HG02840 (cell line): ENCODE measurements at regions not wholly inside any gene's neighbourhood (a gene's known extent, or its start where the extent isn't known, plus 50 kb on each side); places are given as distances from the start of the nearest gene placed in this dataset.

Source experiments
- ATAC-seq: cut with Tn5 transposase; IDR thresholded peaks from one replicate; pipeline ENCODE4 v1.9.1; 2021; ENCODE audit warnings: mild to moderate bottlenecking, moderate library complexity, moderate number of reproducible peaks; ENCODE audit not compliant: unreplicated experiment, low FRiP score

DNA sequence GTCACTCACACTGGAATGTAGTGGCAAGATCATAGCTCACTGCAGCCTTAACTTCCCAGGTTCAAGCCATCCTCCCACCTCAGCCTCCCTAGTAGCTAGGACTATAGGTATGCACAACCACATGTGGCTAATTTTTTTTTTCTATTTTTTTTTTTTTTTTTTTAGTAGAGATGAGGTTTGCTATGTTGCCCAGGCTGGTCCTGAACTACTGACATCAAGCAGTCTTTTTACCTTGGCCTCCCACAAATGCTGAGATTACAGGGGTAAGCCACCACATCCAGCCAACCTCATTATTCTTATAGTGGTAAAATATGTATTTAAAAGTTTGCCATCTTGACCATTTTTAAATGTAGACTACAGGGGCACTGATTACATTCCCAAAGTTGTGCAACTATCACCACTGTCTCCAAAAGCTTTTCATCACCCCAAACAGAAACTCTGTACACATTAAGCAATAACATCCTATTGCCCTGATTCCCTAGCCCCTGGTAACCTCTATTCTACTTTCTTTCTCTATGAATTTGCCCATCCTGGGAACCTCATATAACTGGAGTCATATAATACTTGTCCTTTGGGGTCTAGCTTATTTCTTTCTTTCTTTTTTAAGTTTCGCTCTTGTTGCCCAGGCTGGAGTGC is 268.0 kb upstream of the JARID2 start:
- ATAC-seq, result no peak

DNA sequence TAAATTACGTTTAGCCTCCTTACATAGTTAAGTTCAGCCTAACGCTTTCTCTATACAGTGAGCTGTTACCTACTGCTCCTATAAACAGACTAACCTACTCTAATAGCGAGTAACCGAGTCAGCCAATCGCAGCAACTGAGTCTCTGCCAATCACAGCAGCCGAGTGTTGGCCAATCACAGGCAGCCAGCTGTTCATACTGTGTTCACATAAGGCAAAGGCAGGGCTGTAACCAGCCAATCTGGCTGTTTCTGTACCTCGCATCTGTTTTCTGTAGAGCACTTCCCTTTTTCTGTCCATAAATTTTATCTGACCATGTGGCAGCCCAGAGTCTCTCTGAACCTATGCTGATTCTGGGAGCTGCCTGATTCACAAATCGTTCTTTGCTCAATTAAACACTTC is 263.9 kb upstream of the JARID2 start:
- no peak for ATAC-seq

DNA sequence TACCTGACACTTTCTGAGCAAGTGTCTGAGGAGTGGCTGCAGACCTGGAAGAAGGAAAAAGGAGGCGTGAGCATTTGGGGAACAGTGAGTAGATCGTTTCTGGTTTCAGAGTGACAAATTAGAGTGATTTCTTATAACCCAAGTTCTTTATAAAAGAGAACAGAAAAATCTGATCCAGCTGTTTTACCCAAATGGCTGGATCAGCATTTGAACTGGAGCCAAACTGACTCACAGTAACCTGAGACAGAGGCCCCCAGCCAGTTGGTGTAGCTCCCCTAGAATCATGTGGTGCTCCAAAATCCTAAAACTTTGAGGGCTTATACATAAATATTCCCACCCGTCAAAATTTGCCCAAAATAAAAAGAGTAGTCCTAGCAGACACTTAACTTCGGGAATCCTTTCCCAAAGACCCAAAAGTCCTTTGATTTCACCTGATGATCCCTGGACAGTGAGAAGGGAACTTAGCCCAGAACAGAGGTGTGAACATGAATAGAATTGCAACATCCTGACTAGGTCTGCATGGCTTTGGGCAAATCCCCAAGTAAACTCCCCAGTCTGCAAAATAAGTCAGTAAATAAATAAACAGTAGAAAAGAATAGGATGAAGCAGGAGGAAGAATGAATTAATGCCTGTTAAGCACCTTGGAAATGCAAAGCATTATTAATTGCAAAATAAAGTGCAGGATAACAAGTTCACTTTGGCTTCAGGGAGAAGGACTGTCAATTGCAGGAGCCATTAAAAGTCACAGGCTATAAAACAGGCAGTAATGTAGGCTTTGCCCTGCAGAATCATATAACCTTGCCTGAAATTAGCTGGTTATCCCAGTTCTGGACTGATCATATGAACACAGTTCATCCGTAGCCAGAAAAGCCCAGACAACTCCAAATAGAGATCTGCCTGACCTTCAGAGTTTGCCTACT is 262.0 kb upstream of the JARID2 start:
- no peak for ATAC-seq

DNA sequence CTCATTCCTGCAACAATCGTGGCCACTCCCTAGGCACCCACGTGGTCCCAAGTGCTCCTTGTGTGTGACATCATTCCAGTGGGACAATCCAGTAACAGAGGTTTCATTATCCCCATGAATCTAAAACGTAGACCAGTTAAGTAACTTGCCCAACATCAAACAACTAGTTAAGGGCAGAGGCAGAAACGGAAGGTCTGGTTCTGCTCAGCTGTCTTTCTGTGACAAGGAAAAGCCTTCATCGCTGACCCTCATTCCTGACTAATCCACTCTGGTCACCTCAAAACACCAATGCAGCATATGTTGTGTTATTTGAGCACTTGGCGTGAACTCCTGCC is 261.4 kb upstream of the JARID2 start:
- ATAC-seq, result no peak

DNA sequence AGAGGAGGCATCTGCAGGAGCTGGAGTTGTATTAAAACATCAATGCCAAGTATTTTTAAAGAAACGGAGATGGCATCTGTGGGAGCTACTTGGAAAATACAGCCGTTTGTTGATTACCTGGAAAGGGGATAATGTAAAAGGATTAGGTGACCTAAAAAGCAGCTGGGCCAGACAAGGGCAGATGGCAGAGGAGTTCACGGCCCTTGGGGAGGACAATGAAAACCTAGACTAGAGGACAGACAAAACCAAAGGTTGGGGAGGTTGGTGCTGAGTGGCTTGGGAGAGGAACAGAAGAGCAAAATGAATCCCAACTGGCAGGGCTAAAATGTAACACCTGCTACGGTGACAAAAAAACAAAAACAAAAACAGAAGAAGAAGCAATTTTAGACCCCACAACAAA is 260.5 kb upstream of the JARID2 start:
- no peak for ATAC-seq

DNA sequence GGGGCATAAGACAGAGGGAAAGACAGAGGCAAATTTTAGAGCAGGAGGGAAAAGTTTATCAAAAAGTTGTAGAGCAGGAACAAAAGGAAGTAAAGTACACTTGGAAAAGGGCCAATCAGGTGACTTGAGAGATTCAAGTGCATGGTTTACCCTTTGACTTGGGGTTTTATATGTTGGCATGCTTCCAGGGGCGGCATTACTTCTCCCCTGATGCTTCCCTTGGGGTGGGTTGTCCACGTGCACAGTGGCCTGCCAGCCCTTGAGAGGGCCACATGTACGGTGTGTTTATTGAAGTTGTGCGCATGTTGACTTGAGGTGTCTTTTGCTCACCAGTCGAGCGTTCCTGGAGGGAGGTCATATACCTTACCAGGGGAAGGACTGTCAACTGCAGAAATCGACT is 259.5 kb upstream of the JARID2 start:
- no peak for ATAC-seq

DNA sequence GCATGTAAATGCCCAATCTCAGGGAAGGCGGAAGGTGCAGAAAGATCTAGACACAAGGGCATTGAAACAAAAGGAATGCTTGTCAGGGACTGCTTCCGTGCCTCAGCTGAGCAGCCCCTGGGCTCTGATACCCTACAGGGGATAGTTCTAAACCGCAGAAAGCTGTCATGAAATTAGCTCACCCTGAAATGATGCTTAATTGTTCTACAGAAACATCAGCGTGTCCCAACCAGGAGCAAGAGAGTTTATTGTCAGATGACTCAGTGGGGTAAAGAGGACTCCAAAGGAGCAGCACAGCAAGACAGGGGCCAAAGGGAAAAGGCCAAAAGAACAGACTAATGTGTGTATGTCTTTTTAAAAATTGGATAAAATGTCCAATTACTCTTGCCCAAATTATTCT is 258.4 kb upstream of the JARID2 start:
- ATAC-seq, result no peak

DNA sequence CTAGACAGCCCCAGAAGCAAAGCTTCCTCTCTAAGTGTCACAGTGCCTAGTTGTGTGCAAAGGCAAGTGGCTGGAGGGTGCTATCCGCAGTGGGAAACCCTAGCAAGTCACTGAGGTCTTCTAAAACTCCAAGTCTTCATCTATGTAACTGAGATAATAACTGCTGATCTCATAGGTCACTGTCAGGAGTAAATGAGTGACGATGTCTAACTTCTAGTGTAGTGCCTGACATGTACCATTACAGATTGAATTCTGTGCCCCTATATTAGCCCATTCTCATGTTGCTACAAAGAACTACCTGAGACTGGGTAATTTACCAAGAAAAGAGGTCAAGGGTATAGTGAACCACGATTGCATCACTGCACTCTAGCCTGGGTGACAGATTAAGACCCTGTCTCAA is 253.5 kb upstream of the JARID2 start:
- ATAC-seq, result no peak

DNA sequence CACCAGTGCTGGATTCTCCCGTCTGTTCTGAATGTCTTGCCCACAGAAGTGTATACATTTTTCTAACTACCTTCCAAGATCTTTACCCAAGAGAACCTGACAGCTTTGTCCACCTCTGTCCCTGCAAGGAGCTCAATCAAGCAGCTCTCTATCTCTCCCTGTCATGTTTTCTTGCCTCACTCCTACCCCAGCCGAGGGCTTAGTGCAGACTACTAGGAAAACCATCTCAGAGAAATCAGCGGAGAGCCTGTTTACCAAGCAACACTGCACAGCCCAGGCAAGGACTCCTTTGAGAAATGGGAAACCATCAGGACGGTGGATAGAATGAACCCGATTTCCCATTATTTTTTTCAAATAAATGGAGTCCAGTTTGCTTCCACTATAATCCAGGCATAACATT is 250.7 kb upstream of the JARID2 start:
- no peak for ATAC-seq

DNA sequence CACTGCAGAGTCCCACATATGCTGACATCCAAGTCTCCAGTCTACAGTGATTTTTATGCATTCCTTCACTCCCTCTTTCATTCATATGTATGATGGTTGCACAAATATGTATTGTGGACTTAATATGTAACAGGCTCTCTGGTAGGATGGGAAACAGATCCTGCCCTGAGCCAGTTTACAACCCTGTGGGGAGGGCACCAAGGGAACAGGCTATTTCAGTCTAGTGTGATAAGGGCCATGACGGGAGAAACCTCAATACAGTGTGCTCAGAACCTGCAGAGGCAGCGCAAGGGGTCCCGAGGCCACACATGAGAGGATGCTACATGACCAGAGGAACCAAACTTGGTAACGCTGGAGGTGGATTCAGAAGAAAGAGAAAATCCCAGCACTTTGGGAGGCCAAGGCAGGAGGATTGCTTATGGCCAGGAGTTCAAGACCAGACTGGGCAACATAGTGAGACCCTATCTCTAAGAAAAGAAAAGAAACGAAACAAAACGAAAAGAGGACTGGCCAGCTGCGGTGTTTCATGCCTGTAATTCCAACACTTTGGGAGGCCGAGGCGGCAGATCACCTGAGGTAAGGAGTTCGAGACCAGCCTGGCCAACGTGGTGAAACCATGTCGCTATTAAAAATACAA is 249.8 kb upstream of the JARID2 start:
- no peak for ATAC-seq

DNA sequence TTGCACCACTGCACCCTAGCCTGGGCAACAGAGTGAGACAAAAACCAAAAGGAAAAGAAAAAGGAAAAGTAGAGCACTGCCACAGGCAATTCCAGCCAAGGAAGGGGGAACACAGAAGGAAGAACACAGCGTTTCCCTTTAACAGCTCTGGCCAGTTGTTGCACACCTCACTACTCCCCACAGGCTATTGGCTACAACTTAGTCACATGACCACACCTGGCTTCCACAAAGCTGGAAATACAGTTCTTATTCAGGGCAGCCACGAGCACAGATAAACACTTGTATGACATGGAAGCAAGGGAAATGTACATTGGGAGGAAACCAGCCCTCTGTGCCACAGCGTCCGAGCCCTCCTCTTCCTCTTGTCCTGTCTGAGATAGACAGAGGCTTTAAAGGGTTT is 249.0 kb upstream of the JARID2 start:
- ATAC-seq, result no peak

DNA sequence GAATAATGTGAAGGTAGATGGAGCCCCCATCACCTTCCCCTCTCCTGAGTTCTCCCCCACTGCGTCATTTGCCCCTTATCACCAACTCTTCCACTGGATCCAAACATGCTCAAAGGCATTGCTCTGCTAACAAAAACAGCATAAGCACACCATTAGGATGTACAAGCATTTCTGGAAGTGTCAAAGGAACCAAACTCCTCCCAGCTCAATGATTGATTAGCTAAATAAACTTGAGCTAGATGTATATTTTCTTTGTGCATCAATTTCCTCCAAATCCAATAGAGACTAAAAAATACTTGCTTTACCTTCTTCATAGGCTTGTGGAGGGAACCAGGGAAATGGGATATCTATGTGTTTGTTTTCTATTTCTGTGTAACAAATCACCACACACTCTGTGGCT is 248.4 kb upstream of the JARID2 start:
- ATAC-seq, result no peak

DNA sequence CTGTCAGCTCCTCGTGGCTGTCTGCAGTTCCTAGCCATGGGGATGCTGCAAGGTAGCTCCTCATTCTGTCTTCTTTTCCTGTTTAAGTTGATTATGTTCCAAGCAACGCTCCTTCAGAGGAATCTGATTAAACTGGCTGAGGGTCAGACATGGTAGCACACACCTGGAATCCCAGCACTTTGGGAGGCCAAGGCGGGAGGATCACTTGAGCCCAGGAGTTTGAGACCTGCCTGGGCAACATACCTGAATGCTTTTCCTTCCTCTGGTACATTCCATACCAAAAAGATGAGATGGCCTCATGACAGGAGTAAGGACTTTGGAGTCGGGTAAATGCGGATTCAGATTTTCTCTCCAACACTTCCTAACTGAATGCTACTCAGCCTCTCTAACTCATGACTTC is 246.8 kb upstream of the JARID2 start:
- no peak for ATAC-seq

DNA sequence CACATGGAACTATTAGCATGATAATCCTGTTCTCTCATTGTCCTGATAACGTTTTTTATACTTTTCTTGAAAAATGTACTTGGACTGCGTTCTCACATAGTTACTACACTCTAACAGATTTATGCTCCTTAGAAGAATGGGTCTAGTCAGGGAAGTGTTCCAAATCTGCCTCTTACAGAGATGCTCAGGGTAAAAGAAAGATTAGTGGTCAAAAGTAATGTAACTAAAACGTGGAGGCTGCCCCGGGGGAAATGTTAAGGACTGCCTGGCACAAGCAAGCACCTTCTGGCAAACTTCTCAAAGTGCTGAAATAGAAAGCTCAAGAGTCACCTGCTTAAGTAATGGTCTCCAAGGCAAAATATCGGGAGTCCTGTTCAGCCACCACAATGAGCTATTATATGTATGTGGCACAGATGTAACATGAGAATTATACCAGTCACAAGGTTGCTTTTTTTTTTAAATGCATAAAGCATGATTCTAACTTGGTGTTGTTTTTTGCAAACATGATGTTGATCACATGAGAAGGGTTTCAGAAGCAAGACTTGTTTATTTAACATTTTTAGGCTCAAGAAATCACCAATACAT is 244.5 kb upstream of the JARID2 start:
- ATAC-seq, result no peak

DNA sequence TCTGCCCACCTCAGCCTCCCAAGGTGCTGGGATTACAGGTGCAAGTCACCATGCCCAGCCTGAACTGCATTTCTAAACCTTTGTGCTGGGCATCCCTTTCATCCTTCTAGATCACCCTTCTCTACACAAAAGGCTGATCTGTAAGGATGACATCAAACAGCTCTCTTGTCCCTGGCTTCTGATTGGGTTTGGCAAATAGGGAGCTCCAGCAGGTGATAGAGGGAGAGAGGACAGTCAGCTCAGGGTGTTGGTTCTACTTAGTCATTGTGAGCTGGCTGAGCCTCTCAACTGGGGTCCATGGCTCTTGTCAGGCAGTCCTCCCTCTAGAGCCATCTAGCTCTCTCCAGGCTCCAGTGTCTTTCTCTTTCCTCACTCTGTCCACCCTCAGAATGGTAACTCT is 237.6 kb upstream of the JARID2 start:
- ATAC-seq, result no peak

DNA sequence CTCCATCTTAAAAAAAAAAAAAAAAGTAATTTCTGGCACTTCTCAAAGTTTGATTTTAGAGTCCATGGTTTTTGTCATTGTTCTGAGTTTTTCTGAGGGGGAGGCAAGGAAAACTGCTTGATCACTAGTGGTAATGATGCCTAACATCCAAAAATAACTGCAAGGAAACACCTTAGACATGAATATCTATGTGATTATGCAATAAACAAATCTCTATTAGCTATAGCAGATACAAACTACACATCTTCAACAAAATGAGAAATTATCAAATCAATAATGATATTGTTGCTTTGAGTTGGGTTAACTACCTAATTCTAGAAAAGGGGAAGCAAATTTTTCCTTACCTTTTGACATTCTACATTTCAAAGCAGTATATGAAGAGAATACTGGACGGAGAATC is 230.9 kb upstream of the JARID2 start:
- no peak for ATAC-seq

DNA sequence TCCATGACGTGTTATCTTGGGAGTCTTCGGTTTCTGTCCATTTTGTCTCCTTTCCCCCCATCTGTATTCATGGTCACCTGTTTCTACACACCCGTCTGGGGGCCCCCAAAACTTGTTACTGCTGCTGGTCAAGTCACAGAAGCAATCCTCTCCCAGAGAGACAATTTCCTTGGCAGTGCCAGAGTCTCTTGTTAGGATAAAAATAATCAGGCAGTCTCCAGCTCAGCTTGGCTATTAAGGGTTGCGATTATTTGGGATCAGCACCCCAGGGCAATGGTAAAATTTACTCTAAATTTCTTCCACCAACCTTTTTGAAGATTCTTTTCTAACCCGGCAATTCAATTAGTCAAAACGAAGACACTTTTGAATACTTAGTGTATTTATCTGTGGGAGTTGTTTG is 229.1 kb upstream of the JARID2 start:
- ATAC-seq, result no peak

DNA sequence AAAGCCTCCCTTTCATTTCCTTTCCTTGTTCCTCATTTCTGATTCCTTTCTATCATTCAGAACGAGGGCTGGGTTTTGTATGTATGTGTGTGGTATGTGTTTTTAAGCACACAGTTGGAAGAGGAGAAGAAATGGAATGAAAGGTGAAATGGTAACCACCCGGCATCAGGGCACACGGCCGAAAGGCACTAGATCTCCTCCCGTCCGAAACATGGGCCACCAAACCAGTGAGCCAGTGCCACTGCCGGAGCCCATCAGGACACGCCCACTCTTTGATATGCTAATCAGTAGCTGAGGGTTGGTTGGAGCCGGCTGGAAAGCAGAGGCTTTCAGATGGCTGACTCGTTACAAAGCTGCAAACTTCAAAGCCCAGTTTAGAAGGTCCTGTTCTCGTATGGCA is 228.6 kb upstream of the JARID2 start:
- ATAC-seq, result no peak

DNA sequence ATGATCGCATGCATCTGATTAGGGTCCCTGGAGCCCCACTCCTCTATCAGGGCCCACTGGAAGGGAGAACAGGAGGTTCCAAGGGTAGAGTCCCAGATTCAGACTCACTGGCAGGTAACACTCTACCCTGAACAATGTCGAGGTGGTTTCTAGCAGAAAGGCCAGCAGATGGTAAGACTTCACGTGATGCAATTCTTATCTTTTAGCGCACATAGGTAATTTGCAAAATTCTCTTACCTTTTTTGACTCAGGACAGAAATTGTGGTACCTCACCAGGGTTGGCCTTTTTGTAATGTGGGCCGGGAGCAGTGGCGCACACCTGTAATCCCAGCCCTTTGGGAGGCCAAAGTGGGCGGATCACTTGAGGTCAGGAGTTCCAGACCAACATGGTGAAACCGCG is 228.1 kb upstream of the JARID2 start:
- no peak for ATAC-seq

DNA sequence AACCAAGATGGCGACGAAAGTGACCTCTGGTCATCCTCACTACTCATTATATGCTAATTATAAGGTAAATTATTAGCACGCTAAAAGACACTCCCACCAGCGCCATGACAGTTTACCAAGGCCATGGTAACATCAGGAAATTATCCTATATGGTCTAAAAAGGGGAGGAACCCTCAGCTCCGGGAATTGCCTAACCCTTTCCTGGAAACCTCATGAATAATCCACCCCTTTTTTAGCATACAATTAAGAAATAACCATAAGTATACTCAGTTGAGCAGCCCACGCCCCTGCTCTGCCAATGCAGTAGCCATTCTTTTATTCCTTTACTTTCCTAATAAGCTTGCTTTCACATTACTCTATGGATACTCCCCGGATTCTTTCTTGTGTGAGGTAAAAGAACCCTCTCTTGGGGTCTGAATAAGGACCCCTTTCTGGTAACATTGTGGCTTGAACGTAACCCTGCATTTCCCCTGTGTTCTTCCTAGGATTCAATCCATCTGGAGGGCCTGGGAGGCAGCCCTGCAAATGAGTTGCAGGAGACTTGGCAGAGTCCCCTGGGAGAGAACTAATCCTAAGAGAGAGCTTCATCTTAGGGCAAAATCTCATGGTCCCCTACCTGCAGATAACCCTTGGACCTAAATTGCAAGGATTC is 225.6 kb upstream of the JARID2 start:
- no peak for ATAC-seq

DNA sequence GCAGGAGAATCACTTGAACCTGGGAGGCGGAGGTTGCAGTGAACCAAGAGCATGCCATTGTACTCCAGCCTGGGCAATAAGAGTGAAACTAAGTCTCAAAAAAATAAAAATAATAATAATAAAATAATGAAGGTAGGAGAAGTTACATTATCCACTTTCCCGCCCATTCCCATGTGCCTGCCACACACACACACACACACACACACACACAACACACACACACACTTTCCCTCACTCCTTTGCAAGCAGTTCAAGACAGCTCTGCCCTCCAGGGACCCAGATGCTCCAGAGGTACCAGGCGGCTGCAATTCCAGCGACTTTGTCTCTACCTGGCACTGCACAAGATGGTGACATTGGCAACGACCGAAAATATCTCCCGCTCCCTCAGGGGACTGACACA is 224.8 kb upstream of the JARID2 start:
- no peak for ATAC-seq
